Peyer's patch (tissue), 4 donors: ENCODE measurements at regions not wholly inside any gene's neighbourhood (a gene's known extent, or its start where the extent isn't known, plus 50 kb on each side); places are given as distances from the start of the nearest gene placed in this dataset.
"Not testable (repeated sequence)": the region's sequence is repeated elsewhere in the genome, so short reads cannot be mapped to it uniquely, and the experiment has no call there.

Experiments used
- DNase-seq, 3 donors: peaks; one replicate each; pipeline ENCODE4 v3.0.0-alpha.2; 2017 to 2019
- H3K27ac ChIP-seq, 4 donors: fragments of 200-600 bp; sonication (generic); one replicate each; pipeline ENCODE4 v1.5.1; 2016 to 2019
- H3K27me3 ChIP-seq, 2 donors: fragments of 200-600 bp; sonication (generic); one replicate each; pipeline ENCODE4 v1.5.1; 2019
- H3K36me3 ChIP-seq, 3 donors: fragments of 200-600 bp; sonication (generic); one replicate each; pipeline ENCODE4 v1.5.1; 2016 to 2019
- H3K4me1 ChIP-seq, 4 donors: fragments of 200-600 bp; sonication (generic); one replicate each; pipeline ENCODE4 v1.5.1; 2016 to 2019
- H3K4me3 ChIP-seq, 4 donors: fragments of 200-600 bp; sonication (generic); 1 replicate in 3 of 4; 2 replicates in 1 of 4; pipeline ENCODE4 v1.5.1; 2016 to 2019; ENCODE audit warnings: mild to moderate bottlenecking in 1 of 4
- H3K9me3 ChIP-seq, 4 donors: fragments of 200-600 bp; sonication (generic); one replicate each; pipeline ENCODE4 v1.5.1; 2016 to 2019; ENCODE audit warnings: mild to moderate bottlenecking in 1 of 4
- POLR2A ChIP-seq, 2 donors: fragments of 450-650 bp; IDR thresholded peaks; one replicate each; pipeline ENCODE4 v1.5.1; 2017; ENCODE audit warnings: antibody characterized with exemption in 2 of 2, mild to moderate bottlenecking in 2 of 2, moderate library complexity in 2 of 2
- TF ChIP-seq, protein P1 (sequence below), 6 experiments: fragments of 450-650 bp in 4 of 6; fragments of 200-600 bp in 2 of 6; sonication (generic) in 1 of 6; IDR thresholded peaks; one replicate each; pipeline ENCODE4 v1.5.1; 2017 to 2019; ENCODE audit warnings: antibody characterized with exemption in 6 of 6, mild to moderate bottlenecking in 3 of 6, moderate library complexity in 1 of 6

DNA sequence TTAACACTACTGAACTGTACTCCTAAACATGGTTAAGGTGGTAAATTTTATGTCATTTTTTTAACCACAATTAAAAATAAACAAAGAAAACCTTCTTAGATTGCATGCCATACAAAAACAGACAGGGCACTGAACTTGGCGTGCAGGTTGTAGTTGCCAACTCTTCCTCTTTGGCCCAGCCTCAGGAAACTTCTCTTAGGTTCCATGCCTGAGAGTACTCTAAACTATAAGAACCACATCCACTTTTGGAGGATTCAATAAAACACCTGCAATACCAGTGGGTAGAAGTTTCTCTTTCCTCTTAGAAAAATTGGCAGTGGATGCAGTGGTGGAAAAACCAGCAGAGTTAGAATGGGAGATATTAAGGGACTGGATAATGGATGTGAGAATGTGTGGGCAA, 103.4 kb downstream of the LUZP4 start:
- no peaks in the 10 kb centered on the region for H3K4me1 ChIP-seq
- DNase-seq, result no peak
- TF ChIP-seq, protein P1, sequence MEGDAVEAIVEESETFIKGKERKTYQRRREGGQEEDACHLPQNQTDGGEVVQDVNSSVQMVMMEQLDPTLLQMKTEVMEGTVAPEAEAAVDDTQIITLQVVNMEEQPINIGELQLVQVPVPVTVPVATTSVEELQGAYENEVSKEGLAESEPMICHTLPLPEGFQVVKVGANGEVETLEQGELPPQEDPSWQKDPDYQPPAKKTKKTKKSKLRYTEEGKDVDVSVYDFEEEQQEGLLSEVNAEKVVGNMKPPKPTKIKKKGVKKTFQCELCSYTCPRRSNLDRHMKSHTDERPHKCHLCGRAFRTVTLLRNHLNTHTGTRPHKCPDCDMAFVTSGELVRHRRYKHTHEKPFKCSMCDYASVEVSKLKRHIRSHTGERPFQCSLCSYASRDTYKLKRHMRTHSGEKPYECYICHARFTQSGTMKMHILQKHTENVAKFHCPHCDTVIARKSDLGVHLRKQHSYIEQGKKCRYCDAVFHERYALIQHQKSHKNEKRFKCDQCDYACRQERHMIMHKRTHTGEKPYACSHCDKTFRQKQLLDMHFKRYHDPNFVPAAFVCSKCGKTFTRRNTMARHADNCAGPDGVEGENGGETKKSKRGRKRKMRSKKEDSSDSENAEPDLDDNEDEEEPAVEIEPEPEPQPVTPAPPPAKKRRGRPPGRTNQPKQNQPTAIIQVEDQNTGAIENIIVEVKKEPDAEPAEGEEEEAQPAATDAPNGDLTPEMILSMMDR (IDR thresholded peaks at IDR 0.05), result no peak
- TF ChIP-seq POLR2A (IDR thresholded peaks at IDR 0.05), result no peak
- H3K36me3 ChIP-seq, result no peaks in the 10 kb centered on the region
- H3K27me3 ChIP-seq, result no peaks in the 10 kb centered on the region
- no peak overlapping the region for H3K4me3 ChIP-seq
- no peak overlapping the region for H3K27ac ChIP-seq
- no peaks in the 10 kb centered on the region for H3K9me3 ChIP-seq

DNA sequence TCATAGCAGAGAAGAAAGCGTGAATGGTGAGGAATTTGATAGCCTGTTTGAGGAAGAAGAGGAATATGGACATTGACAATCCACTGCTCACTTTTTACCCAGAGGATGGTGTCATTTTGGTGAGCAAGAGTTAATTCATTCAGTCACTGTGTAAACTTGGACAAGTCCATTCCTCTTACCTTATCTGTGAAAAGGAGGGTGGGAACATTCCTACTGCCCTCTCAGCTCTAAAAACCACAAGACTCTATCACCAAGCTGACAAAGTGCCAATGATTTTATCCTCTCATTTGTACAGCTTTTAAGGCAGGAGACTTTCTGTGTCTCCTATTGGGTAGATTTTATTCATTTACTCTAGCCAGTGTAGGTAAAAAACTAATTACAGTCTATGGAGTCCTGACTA, 103.8 kb downstream of the LUZP4 start:
- Histone ChIP-seq H3K27ac (no peak overlapping the region), H3K9me3 (no peaks in the 10 kb centered on the region), H3K27me3 (no peaks in the 10 kb centered on the region), H3K36me3 (no peaks in the 10 kb centered on the region), H3K4me3 (no peak overlapping the region), H3K4me1 (no peaks in the 10 kb centered on the region)
- no peak for TF ChIP-seq POLR2A (IDR thresholded peaks at IDR 0.05)
- TF ChIP-seq, protein P1 (IDR thresholded peaks at IDR 0.05), result no peak
- DNase-seq, result no peak

DNA sequence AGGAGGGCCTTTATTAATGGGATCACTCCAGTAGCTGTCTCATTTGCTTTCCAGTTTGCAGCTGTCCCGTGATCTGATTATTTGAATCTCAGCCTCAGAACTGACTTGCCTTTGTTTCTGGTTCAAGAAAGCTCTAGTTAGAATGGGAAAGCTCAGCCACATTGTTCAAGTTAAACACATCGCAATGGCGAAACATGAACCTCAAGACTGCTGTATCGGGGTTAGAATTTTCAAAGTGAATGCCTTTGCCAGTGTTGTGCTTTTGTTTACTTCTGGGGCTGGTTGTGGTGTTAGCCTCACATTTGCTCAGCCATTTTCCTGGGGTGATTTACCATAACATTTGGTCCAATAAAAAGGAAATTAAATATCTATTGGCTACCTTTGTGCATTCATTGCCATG, 105.3 kb downstream of the LUZP4 start:
- H3K9me3 ChIP-seq, H3K4me1 ChIP-seq, DNase-seq, H3K27ac ChIP-seq, H3K4me3 ChIP-seq, H3K36me3 ChIP-seq, H3K27me3 ChIP-seq: not testable (repeated sequence)

DNA sequence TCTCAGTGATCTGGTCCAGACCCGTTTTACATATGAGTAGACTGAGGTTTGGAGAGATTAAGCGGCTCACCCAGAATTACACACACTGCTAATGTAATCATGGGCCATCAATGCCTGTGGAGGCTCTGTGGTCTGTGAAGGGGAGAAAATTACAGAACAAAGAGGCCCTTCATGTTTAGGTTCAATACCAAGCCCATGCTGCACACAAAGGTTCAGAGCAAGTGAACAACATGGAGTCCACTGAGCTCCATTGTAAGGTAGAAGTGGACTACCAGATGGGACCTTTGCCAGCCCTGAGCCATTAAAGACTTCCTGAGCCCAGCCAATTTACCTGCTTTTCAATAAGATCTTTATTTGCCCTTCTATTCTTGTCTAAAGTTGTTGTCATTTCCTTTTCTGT, 109.8 kb downstream of the LUZP4 start:
- H3K4me3 ChIP-seq, result no peak overlapping the region
- no peaks in the 10 kb centered on the region for H3K36me3 ChIP-seq
- TF ChIP-seq, protein P1 (IDR thresholded peaks at IDR 0.05), result no peak
- no peak for TF ChIP-seq POLR2A (IDR thresholded peaks at IDR 0.05)
- DNase-seq, result no peak
- H3K9me3 ChIP-seq, result no peaks in the 10 kb centered on the region
- no peaks in the 10 kb centered on the region for H3K27me3 ChIP-seq
- H3K4me1 ChIP-seq, result no peaks in the 10 kb centered on the region
- H3K27ac ChIP-seq, result no peak overlapping the region

DNA sequence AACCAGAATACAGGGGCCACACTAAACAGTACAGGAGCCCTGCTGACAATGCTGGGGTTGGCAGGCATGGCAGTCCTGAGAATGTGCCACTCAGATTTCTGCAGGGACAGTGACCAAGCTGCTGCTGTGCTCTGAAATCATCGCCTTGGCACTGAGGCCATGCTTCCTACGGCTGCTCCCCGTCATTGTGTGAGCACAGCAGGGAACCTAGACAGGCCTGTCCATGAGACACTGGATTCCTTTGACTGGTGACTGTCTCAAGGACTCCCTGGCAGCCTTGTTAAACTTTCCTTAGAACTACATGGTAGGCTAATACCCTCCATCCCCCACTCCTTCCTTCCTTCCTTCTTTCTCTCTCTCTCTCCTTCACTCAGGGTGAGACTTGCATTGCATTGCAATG, 111.4 kb downstream of the LUZP4 start:
- Histone ChIP-seq H3K27ac (no peak overlapping the region), H3K36me3 (no peaks in the 10 kb centered on the region), H3K4me1 (no peaks in the 10 kb centered on the region), H3K27me3 (no peaks in the 10 kb centered on the region), H3K9me3 (no peaks in the 10 kb centered on the region), H3K4me3 (no peak overlapping the region)
- no peak for TF ChIP-seq POLR2A (IDR thresholded peaks at IDR 0.05)
- TF ChIP-seq, protein P1 (IDR thresholded peaks at IDR 0.05), result no peak
- DNase-seq, result no peak

DNA sequence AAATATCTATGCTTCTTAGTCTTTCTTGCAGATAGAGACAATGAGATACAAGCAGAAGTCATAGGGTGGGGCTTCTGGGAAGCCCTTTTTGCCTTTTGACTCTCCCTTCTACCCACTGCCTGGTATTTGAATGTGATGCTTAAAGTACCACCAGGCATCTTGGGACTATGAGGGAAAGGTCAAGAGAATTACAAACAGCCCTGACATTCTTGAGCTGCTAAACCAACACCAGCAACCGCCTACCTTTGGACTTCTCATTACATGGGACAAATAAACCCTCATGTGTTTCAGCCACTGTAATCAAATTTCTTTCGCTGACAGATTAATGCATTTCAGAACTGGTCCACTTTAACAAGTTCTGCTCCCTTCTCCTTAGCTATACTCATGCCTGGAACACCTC, 112.8 kb downstream of the LUZP4 start:
- Histone ChIP-seq H3K9me3 (no peaks in the 10 kb centered on the region), H3K27ac (no peak overlapping the region), H3K36me3 (no peaks in the 10 kb centered on the region), H3K4me1 (no peaks in the 10 kb centered on the region), H3K27me3 (no peaks in the 10 kb centered on the region), H3K4me3 (no peak overlapping the region)
- no peak for DNase-seq
- no peak for TF ChIP-seq POLR2A (IDR thresholded peaks at IDR 0.05)
- TF ChIP-seq, protein P1 (IDR thresholded peaks at IDR 0.05), result no peak
